HCT116 (cell line): ENCODE measurements at regions not wholly inside any gene's neighbourhood (a gene's known extent, or its start where the extent isn't known, plus 50 kb on each side); places are given as distances from the start of the nearest gene placed in this dataset.

Experiments used
- ATAC-seq: fragments of 200-7000 bp; cut with Tn5 transposase; 2 replicates; pipeline ENCODE4 v1.9.1; 2020; ENCODE audit warnings: mild to moderate bottlenecking, moderate library complexity
- BruUV-seq: library from RNA; stranded (reverse); fragments of 400-500 nt; replicated peaks from 2 replicates; lab custom pipeline; 2021; lab: Mats Ljungman, UMichigan
- CTCF ChIA-PET: fragments of 300-600 bp; sonication (Branson Sonifier 250); formaldehyde crosslinking; loops from one replicate; lab custom pipeline; 2021; ENCODE audit warnings: antibody characterized with exemption; lab: Charles Lee
- POLR2A ChIA-PET: fragments of 300-600, 350-600 bp; sonication (Branson Sonifier 250); formaldehyde crosslinking; loops from one replicate; lab custom pipeline; 2021; ENCODE audit warnings: antibody characterized with exemption; lab: Charles Lee
- RAD21 ChIA-PET, 2 experiments: fragments of 300-600 bp; sonication (Branson Sonifier 250); formaldehyde crosslinking; loops; one replicate each; lab custom pipeline; 2023; ENCODE audit warnings: low total read pairs in 2 of 2; ENCODE audit not compliant: uncharacterized antibody in 2 of 2, unreplicated experiment in 2 of 2, low non-redundant PET in 1 of 2; lab: Charles Lee
- DNase-seq: peaks from one replicate; pipeline ENCODE4 v3.0.0-alpha.2; 2010; ENCODE audit warnings: low read depth, low spot score
- H2AFZ ChIP-seq: fragments of 200-600 bp; shearing (Covaris generic), sonication (generic); 2 replicates; pipeline ENCODE4 v1.6.1; 2017; ENCODE audit warnings: low read depth, mixed run types, mixed read lengths, antibody characterized with exemption, low read length; ENCODE audit not compliant: poor library complexity, severe bottlenecking
- H3K27ac ChIP-seq: 2 replicates; pipeline ENCODE4 v1.5.1; 2012; ENCODE audit warnings: low read depth, low read length
- H3K27me3 ChIP-seq: fragments of 200-600 bp; sonication (generic); 2 replicates; pipeline ENCODE4 v1.6.1; 2016; ENCODE audit warnings: mixed run types, low read length, mixed read lengths; ENCODE audit not compliant: insufficient read depth
- H3K36me3 ChIP-seq, 2 experiments: fragments of 200-500 bp in 1 of 2; fragments of 200-600 bp in 1 of 2; sonication (Bioruptor generic) in 1 of 2; sonication (generic) in 1 of 2; 2 replicates each; pipeline versions ENCODE4 v1.5.1 to v1.6.1; 2014 to 2016; ENCODE audit warnings: low read length in 2 of 2, inconsistent platforms in 1 of 2, mixed read lengths in 1 of 2, mixed run types in 1 of 2; ENCODE audit not compliant: insufficient read depth in 2 of 2, control insufficient read depth in 1 of 2
- H3K4me1 ChIP-seq, 2 experiments: fragments of 200-600 bp in 1 of 2; sonication (generic) in 1 of 2; 2 replicates each; pipeline versions ENCODE4 v1.5.1 to v1.6.1; 2012 to 2017; ENCODE audit warnings: low read length in 2 of 2, inconsistent platforms in 1 of 2, mild to moderate bottlenecking in 1 of 2, mixed read lengths in 1 of 2, mixed run types in 1 of 2, moderate library complexity in 1 of 2; ENCODE audit not compliant: insufficient read depth in 2 of 2, control insufficient read depth in 1 of 2
- H3K4me2 ChIP-seq: fragments of 200-600 bp; sonication (generic); 2 replicates; pipeline ENCODE4 v1.6.1; 2017; ENCODE audit warnings: mixed run types, low read length, mixed read lengths
- H3K4me3 ChIP-seq, 2 experiments: fragments of 200-600 bp in 1 of 2; sonication (generic) in 1 of 2; replicated peaks in 1 of 2; 2 replicates each; pipeline ENCODE4 v1.5.1; 2011 to 2016; ENCODE audit warnings: low read length in 2 of 2, control low read depth in 1 of 2, low read depth in 1 of 2, mild to moderate bottlenecking in 1 of 2, mixed read lengths in 1 of 2, mixed run types in 1 of 2
- H3K79me2 ChIP-seq: fragments of 200-600 bp; sonication (generic); 2 replicates; pipeline ENCODE4 v1.6.1; 2017; ENCODE audit warnings: mild to moderate bottlenecking, mixed run types, low read length, moderate library complexity, mixed read lengths; ENCODE audit not compliant: insufficient read depth
- H3K9ac ChIP-seq: fragments of 200-600 bp; sonication (generic); 2 replicates; pipeline ENCODE4 v1.6.1; 2016; ENCODE audit warnings: low read length, mixed read lengths
- H3K9me2 ChIP-seq: fragments of 200-600 bp; sonication (generic), shearing (Covaris generic); 2 replicates; pipeline ENCODE4 v1.6.1; 2017; ENCODE audit warnings: mixed run types, mild to moderate bottlenecking, moderate library complexity; ENCODE audit not compliant: insufficient read depth
- H3K9me3 ChIP-seq, 2 experiments: fragments of 200-500 bp in 1 of 2; fragments of 200-600 bp in 1 of 2; sonication (Bioruptor generic) in 1 of 2; sonication (generic) in 1 of 2; 2 replicates each; pipeline ENCODE4 v1.6.1; 2014 to 2017; ENCODE audit warnings: low read length in 2 of 2, mixed read lengths in 2 of 2, inconsistent platforms in 1 of 2, low read depth in 1 of 2, mild to moderate bottlenecking in 1 of 2, mixed run types in 1 of 2, moderate library complexity in 1 of 2; ENCODE audit not compliant: control insufficient read depth in 1 of 2, insufficient read depth in 1 of 2
- H4K20me1 ChIP-seq: fragments of 200-600 bp; sonication (generic), shearing (Covaris generic); 2 replicates; pipeline ENCODE4 v1.6.1; 2017; ENCODE audit warnings: mixed run types, mild to moderate bottlenecking, moderate library complexity; ENCODE audit not compliant: insufficient read depth
- EGR1 ChIP-seq: IDR thresholded peaks from 2 replicates; pipeline ENCODE4 v1.6.1; 2012; ENCODE audit warnings: low read depth
- ELF1 ChIP-seq: IDR thresholded peaks from 2 replicates; pipeline ENCODE4 v1.6.1; 2012; ENCODE audit warnings: low read depth, borderline replicate concordance
- EZH2 ChIP-seq: fragments of 200-600 bp; sonication (generic); IDR thresholded peaks from 2 replicates; pipeline ENCODE4 v1.6.1; 2017; ENCODE audit warnings: antibody characterized with exemption, mixed run types
- EZH2phosphoT487 ChIP-seq: fragments of 200-600 bp; IDR thresholded peaks from 2 replicates; pipeline ENCODE4 v1.6.1; 2018; ENCODE audit warnings: antibody characterized with exemption, borderline replicate concordance
- FOSL1 ChIP-seq: IDR thresholded peaks from 2 replicates; pipeline ENCODE4 v1.6.1; 2012; ENCODE audit warnings: low read depth
- JUND ChIP-seq: IDR thresholded peaks from 2 replicates; pipeline ENCODE4 v1.6.1; 2012
- POLR2AphosphoS5 ChIP-seq: IDR thresholded peaks from 2 replicates; pipeline ENCODE4 v1.6.1; 2011; ENCODE audit warnings: mild to moderate bottlenecking, low read depth, low read length, moderate library complexity
- RAD21 ChIP-seq: IDR thresholded peaks from 2 replicates; pipeline ENCODE4 v1.6.1; 2012; ENCODE audit warnings: low read depth, mild to moderate bottlenecking
- REST ChIP-seq: IDR thresholded peaks from 2 replicates; pipeline ENCODE4 v1.6.1; 2012; ENCODE audit warnings: low read depth
- SIN3A ChIP-seq: IDR thresholded peaks from 2 replicates; pipeline ENCODE4 v1.6.1; 2012; ENCODE audit warnings: low read depth
- SP1 ChIP-seq: IDR thresholded peaks from 2 replicates; pipeline ENCODE4 v1.6.1; 2012; ENCODE audit warnings: low read depth
- SRF ChIP-seq: IDR thresholded peaks from 2 replicates; pipeline ENCODE4 v1.6.1; 2012; ENCODE audit warnings: low read depth
- TCF7L2 ChIP-seq: IDR thresholded peaks from 2 replicates; pipeline ENCODE4 v1.7.0; 2011; ENCODE audit warnings: borderline replicate concordance, inconsistent platforms; ENCODE audit not compliant: insufficient read depth, insufficient read length; ENCODE audit errors: extremely low read depth
- YY1 ChIP-seq: IDR thresholded peaks from 2 replicates; pipeline ENCODE4 v1.6.1; 2011; ENCODE audit warnings: low read length, low read depth, moderate library complexity, mild to moderate bottlenecking; ENCODE audit not compliant: insufficient replicate concordance; ENCODE audit errors: extremely low read depth
- ZBTB33 ChIP-seq: IDR thresholded peaks from 2 replicates; pipeline ENCODE4 v1.6.1; 2011; ENCODE audit warnings: mild to moderate bottlenecking, low read length, moderate library complexity; ENCODE audit not compliant: insufficient replicate concordance; ENCODE audit errors: extremely low read depth
- ZFX ChIP-seq: fragments of 450-650 bp; IDR thresholded peaks from 2 replicates; pipeline ENCODE4 v1.6.1; 2017
- ZNF274 ChIP-seq: fragments of 200-500 bp; sonication (Bioruptor generic); IDR thresholded peaks from 2 replicates; pipeline ENCODE4 v1.6.1; 2014; ENCODE audit warnings: mild to moderate bottlenecking, low read depth, low read length, inconsistent platforms
- intact Hi-C: fragments of 100-400 bp; cut with micrococcal nuclease; formaldehyde crosslinking; loops from 2 replicates; pipeline ENCODE4 v1.10.0; 2022
- TF ChIP-seq, protein P1 (sequence below): IDR thresholded peaks from 2 replicates; pipeline ENCODE4 v1.6.1; 2012
- TF ChIP-seq, protein P2 (sequence below): IDR thresholded peaks from 2 replicates; pipeline ENCODE4 v1.6.1; 2012
- TF ChIP-seq, protein P3 (sequence below), 3 experiments: fragments of 200-600 bp in 1 of 3; sonication (generic) in 1 of 3; IDR thresholded peaks in 2 of 3; conservative IDR thresholded peaks in 1 of 3; 2 replicates each; pipeline ENCODE4 v1.5.1; 2012 to 2017; ENCODE audit warnings: low read depth in 2 of 3, low read length in 2 of 3, antibody characterized with exemption in 1 of 3, borderline replicate concordance in 1 of 3, control low read depth in 1 of 3, mild to moderate bottlenecking in 1 of 3, mixed read lengths in 1 of 3, mixed run types in 1 of 3, moderate library complexity in 1 of 3; ENCODE audit not compliant: insufficient read depth in 1 of 3

DNA sequence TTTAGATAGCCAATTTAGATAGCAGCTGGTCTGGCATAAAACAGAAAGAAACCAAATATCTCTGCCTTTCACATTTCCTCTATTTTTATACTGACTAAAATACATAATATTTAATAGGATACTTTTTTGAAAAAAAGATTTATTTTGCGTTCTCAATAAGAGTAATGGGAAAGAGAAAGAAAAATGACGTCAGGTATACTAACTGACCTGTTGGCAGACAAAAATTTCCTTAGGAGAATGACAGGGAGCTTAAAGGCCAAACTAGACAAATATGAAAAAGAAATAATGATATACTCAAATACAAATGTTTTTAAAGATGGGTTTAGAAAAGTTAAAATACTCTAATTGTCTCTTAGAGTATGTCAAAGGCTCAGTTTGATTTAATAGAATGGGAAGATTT is 309.4 kb upstream of the ADGRL3 start:
- RAD21 ChIA-PET: no interaction called here
- CTCF ChIA-PET: no interaction called here

More for the DNA sequence above, 309.4 kb upstream of the ADGRL3 start:
- H3K27ac ChIP-seq: no peak overlapping the region
- no peak overlapping the region for H3K4me3 ChIP-seq
- H3K79me2 ChIP-seq: no peaks in the 10 kb centered on the region
- H3K36me3 ChIP-seq: no peaks in the 10 kb centered on the region
- no peaks in the 10 kb centered on the region for H3K4me1 ChIP-seq
- TF ChIP-seq, protein P1, sequence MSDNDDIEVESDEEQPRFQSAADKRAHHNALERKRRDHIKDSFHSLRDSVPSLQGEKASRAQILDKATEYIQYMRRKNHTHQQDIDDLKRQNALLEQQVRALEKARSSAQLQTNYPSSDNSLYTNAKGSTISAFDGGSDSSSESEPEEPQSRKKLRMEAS: no peak
- TF ChIP-seq ZFX (no peak), YY1 (no peak), SP1 (no peak), EZH2 (no peak), RAD21 (no peak), EGR1 (no peak), SRF (no peak), FOSL1 (no peak), ZNF274 (no peak), ZBTB33 (no peak), EZH2phosphoT487 (no peak), TCF7L2 (no peak), POLR2AphosphoS5 (no peak), SIN3A (no peak), ELF1 (no peak), JUND (no peak), REST (no peak)
- TF ChIP-seq, protein P2, sequence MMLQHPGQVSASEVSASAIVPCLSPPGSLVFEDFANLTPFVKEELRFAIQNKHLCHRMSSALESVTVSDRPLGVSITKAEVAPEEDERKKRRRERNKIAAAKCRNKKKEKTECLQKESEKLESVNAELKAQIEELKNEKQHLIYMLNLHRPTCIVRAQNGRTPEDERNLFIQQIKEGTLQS: no peak
- TF ChIP-seq, protein P3, sequence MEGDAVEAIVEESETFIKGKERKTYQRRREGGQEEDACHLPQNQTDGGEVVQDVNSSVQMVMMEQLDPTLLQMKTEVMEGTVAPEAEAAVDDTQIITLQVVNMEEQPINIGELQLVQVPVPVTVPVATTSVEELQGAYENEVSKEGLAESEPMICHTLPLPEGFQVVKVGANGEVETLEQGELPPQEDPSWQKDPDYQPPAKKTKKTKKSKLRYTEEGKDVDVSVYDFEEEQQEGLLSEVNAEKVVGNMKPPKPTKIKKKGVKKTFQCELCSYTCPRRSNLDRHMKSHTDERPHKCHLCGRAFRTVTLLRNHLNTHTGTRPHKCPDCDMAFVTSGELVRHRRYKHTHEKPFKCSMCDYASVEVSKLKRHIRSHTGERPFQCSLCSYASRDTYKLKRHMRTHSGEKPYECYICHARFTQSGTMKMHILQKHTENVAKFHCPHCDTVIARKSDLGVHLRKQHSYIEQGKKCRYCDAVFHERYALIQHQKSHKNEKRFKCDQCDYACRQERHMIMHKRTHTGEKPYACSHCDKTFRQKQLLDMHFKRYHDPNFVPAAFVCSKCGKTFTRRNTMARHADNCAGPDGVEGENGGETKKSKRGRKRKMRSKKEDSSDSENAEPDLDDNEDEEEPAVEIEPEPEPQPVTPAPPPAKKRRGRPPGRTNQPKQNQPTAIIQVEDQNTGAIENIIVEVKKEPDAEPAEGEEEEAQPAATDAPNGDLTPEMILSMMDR (IDR thresholded peaks at IDR 0.05 in 2 of 3, conservative IDR thresholded peaks at IDR 0.05 in 1 of 3; ENCODE audit: borderline replicate concordance in 1 of 3, insufficient read depth in 1 of 3, low read depth in 2 of 3, low read length in 2 of 3): no peak
- DNase-seq (no peak), ATAC-seq (no peak)
- H4K20me1 ChIP-seq: no peaks in the 10 kb centered on the region
- BruUV-seq: no TSS peak
- H3K27me3 ChIP-seq: no peaks in the 10 kb centered on the region
- H3K4me2 ChIP-seq: no peak overlapping the region
- intact Hi-C loops: no loop called here
- peaks cover 5 to 16% of the 10 kb centered on the region in 2 experiments; a peak in 2 of 4 replicates for H3K9me3 ChIP-seq
- POLR2A ChIA-PET: no interaction called here
- no peaks in the 10 kb centered on the region for H3K9me2 ChIP-seq
- no peak overlapping the region for H2AFZ ChIP-seq
- H3K9ac ChIP-seq: no peak overlapping the region
